Mesendoderm (in vitro differentiated cells): ENCODE measurements at regions not wholly inside any gene's neighbourhood (a gene's known extent, or its start where the extent isn't known, plus 50 kb on each side); places are given as distances from the start of the nearest gene placed in this dataset.
"Not testable (repeated sequence)": the region's sequence is repeated elsewhere in the genome, so short reads cannot be mapped to it uniquely, and the experiment has no call there.

Experiments used
- DNase-seq: peaks from one replicate; pipeline ENCODE4 v3.0.0; 2013
- H2AK5ac ChIP-seq: 2 replicates; pipeline ENCODE4 v1.6.1; 2013; ENCODE audit warnings: low read length, inconsistent platforms
- H2BK120ac ChIP-seq: 2 replicates; pipeline ENCODE4 v1.6.1; 2013; ENCODE audit warnings: low read depth, mild to moderate bottlenecking, low read length, moderate library complexity, mixed read lengths
- H2BK15ac ChIP-seq: replicated peaks from 2 replicates; pipeline ENCODE4 v1.6.1; 2013; ENCODE audit warnings: low read depth, mild to moderate bottlenecking, moderate library complexity
- H2BK5ac ChIP-seq: 2 replicates; pipeline ENCODE4 v1.6.1; 2013; ENCODE audit warnings: low read length, inconsistent platforms
- H3K18ac ChIP-seq: 2 replicates; pipeline ENCODE4 v1.6.1; 2013; ENCODE audit warnings: mild to moderate bottlenecking, low read length, mixed read lengths
- H3K23ac ChIP-seq: one replicate; pipeline ENCODE4 v1.6.1; 2013; ENCODE audit warnings: low read length
- H3K27ac ChIP-seq: 2 replicates; pipeline ENCODE4 v1.5.1; 2013; ENCODE audit warnings: low read depth, mild to moderate bottlenecking, inconsistent platforms, low read length, moderate library complexity
- H3K27me3 ChIP-seq: 2 replicates; pipeline ENCODE4 v1.6.1; 2013; ENCODE audit warnings: low read length, control low read depth, mild to moderate bottlenecking, inconsistent platforms; ENCODE audit not compliant: insufficient read depth, poor library complexity
- H3K36me3 ChIP-seq: 2 replicates; pipeline ENCODE4 v1.6.1; 2013; ENCODE audit warnings: low read length, inconsistent platforms; ENCODE audit not compliant: control insufficient read depth, insufficient read depth
- H3K4ac ChIP-seq: one replicate; pipeline ENCODE4 v1.6.1; 2013; ENCODE audit warnings: low read depth, mild to moderate bottlenecking, low read length, moderate library complexity
- H3K4me1 ChIP-seq: 2 replicates; pipeline ENCODE4 v1.6.1; 2013; ENCODE audit warnings: low read depth, low read length, inconsistent platforms; ENCODE audit not compliant: control insufficient read depth
- H3K4me2 ChIP-seq: 2 replicates; pipeline ENCODE4 v1.6.1; 2013; ENCODE audit warnings: low read length
- H3K4me3 ChIP-seq: 2 replicates; pipeline ENCODE4 v1.5.1; 2013; ENCODE audit warnings: mild to moderate bottlenecking, low read length
- H3K56ac ChIP-seq: one replicate; pipeline ENCODE4 v1.6.1; 2013; ENCODE audit warnings: low read length
- H3K79me1 ChIP-seq: 2 replicates; pipeline ENCODE4 v1.6.1; 2013; ENCODE audit warnings: low read length, inconsistent platforms
- H3K79me2 ChIP-seq: 2 replicates; pipeline ENCODE4 v1.6.1; 2013; ENCODE audit warnings: mild to moderate bottlenecking, low read length; ENCODE audit not compliant: control insufficient read depth, insufficient read depth
- H3K9ac ChIP-seq: 2 replicates; pipeline ENCODE4 v1.6.1; 2013; ENCODE audit warnings: low read length, inconsistent platforms
- H4K5ac ChIP-seq: one replicate; pipeline ENCODE4 v1.6.1; 2013; ENCODE audit warnings: low read length
- H4K8ac ChIP-seq: one replicate; pipeline ENCODE4 v1.6.1; 2013; ENCODE audit warnings: low read depth, mild to moderate bottlenecking, control low read depth, low read length, moderate library complexity
- WGBS: extraction: QIAGEN DNeasy Blood & Tissue Kit; methylation state at CpG from one replicate; pipeline ENCODE4 v1.1.7; 2013; ENCODE audit warnings: low lambda C conversion rate, missing lambda C conversion rate; ENCODE audit not compliant: insufficient coverage; ENCODE audit errors: extremely low coverage; 5-methylcytosine and 5-hydroxymethylcytosine counted together

DNA sequence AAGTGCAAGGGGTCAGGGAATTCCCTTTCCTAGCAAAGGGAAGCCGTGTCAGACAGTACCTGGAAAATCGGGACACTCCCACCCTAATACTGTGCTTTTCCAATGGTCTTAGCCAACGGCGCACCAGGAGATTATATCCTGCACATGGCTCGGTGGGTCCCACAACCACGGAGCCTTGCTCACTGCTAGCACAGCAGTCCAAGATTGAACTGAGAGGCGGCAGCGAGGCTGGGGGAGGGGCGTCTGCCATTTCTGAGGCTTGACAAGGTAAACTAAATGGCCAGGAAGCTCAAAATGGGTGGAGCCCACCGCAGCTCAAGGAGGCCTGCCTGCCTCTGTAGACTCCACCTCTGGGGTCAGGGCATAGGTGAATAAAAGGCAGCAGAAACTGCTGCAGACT is 76.5 kb upstream of the LINC00632 start:
- WGBS: no CpG with 5 or more reads among the region's 10 CpGs

DNA sequence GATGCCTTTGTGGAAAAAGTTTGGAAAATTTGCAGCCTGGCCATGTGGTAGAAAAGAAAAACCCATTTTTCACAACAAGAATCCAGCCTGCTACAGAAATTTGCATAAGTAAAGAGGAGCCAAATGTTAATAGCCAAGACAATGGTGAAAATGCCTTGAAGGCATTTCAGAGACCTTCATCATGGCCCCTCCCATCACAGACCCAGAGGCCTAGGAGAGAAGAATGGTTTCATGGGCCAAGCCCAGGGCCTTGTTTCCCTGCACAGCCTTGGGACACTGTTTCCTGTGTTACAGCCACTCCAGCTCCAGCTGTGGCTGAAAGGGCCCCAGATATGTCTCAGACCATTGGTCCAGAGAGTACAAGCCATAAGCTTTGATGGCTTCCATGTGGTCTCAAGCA is 101.4 kb upstream of the LINC00632 start:
- Histone ChIP-seq H3K36me3 (no peaks in the 10 kb centered on the region), H2BK5ac (no peak overlapping the region), H4K5ac (no peak overlapping the region), H3K4me1 (no peaks in the 10 kb centered on the region), H3K79me1 (no peaks in the 10 kb centered on the region), H3K79me2 (no peaks in the 10 kb centered on the region), H4K8ac (no peak overlapping the region), H2BK15ac (no peak overlapping the region), H3K4me3 (no peak overlapping the region), H2AK5ac (no peak overlapping the region), H3K4me2 (no peak overlapping the region), H3K4ac (no peak overlapping the region), H2BK120ac (no peak overlapping the region), H3K27me3 (no peaks in the 10 kb centered on the region), H3K23ac (no peak overlapping the region), H3K9ac (no peak overlapping the region), H3K18ac (no peak overlapping the region), H3K56ac (no peak overlapping the region), H3K27ac (no peak overlapping the region)
- peak; percentile 16 for DNase-seq

More for the DNA sequence above, 76.5 kb upstream of the LINC00632 start:
- not testable (repeated sequence) for H3K27me3 ChIP-seq, H3K9ac ChIP-seq, H3K4me3 ChIP-seq, H3K18ac ChIP-seq, H3K79me2 ChIP-seq, H3K4me2 ChIP-seq, H4K8ac ChIP-seq, H3K36me3 ChIP-seq, H2BK120ac ChIP-seq, H3K56ac ChIP-seq, H4K5ac ChIP-seq, DNase-seq, H3K4ac ChIP-seq, H2BK5ac ChIP-seq, H3K27ac ChIP-seq, H3K4me1 ChIP-seq, H2AK5ac ChIP-seq, H2BK15ac ChIP-seq, H3K79me1 ChIP-seq, H3K23ac ChIP-seq

DNA sequence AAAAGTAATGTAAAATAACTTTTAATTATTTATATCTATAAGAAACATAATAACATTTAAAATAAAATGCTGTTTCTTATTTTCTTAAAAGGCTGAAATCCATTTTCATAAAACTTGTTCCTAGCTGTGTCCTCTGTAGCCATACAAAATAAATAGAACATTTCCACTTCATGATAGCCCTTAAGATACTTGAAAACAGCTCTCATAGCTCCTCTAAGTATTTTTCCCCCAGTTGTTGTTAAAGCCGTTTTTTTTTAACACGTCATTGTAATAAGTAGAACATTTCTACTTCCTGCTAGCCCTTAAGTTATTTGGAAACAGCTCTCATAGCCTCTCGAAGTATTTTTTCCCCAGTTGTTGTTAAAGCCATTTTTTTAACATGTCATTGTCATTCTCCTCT is 97.3 kb upstream of the SOX3 start:
- H3K36me3 ChIP-seq: no peaks in the 10 kb centered on the region
- H2BK120ac ChIP-seq: no peak overlapping the region
- H3K79me1 ChIP-seq: no peaks in the 10 kb centered on the region
- no peaks in the 10 kb centered on the region for H3K4me1 ChIP-seq
- H2BK15ac ChIP-seq: no peak overlapping the region
- no peak overlapping the region for H4K5ac ChIP-seq
- H3K18ac ChIP-seq: no peak overlapping the region
- H3K79me2 ChIP-seq: no peaks in the 10 kb centered on the region
- H3K27ac ChIP-seq: no peak overlapping the region
- no peak overlapping the region for H2AK5ac ChIP-seq
- H3K27me3 ChIP-seq: no peaks in the 10 kb centered on the region
- no peak overlapping the region for H3K4ac ChIP-seq
- H3K4me2 ChIP-seq: no peak overlapping the region
- no peak overlapping the region for H4K8ac ChIP-seq
- no peak overlapping the region for H3K9ac ChIP-seq
- H2BK5ac ChIP-seq: no peak overlapping the region
- H3K4me3 ChIP-seq: no peak overlapping the region
- WGBS: no CpG with 5 or more reads among the region's 3 CpGs
- no peak overlapping the region for H3K56ac ChIP-seq
- DNase-seq: no peak
- H3K23ac ChIP-seq: no peak overlapping the region

DNA sequence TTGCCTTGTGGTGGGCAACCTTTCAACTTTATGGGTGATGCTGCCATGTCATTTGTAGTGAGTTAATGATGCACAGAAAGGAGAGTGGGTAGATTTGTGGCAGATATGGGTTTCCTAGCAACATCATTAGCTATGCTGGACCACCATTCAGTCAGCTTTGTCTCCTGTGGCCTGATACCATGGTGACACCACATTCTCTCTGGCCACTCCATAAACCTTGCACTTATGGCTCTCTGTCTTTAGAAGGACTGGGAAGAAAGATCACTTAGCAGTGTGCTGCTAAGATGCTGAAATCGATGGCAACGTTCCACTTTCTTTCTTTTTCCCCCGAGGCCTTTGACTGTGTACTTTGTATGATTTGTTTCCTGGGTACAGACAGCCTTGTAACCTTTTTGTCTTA is 95.0 kb upstream of the SOX3 start:
- Histone ChIP-seq H2AK5ac (no peak overlapping the region), H3K9ac (no peak overlapping the region), H3K4me2 (no peak overlapping the region), H2BK120ac (no peak overlapping the region), H3K27me3 (no peaks in the 10 kb centered on the region), H3K4ac (no peak overlapping the region), H2BK15ac (no peak overlapping the region), H2BK5ac (no peak overlapping the region), H4K8ac (no peak overlapping the region), H3K18ac (no peak overlapping the region), H3K23ac (no peak overlapping the region), H3K56ac (no peak overlapping the region), H3K79me1 (no peaks in the 10 kb centered on the region), H3K36me3 (no peaks in the 10 kb centered on the region), H3K4me3 (no peak overlapping the region), H3K79me2 (no peaks in the 10 kb centered on the region), H3K27ac (no peak overlapping the region), H3K4me1 (no peaks in the 10 kb centered on the region), H4K5ac (no peak overlapping the region)
- no CpG with 5 or more reads among the region's 3 CpGs for WGBS
- no peak for DNase-seq

DNA sequence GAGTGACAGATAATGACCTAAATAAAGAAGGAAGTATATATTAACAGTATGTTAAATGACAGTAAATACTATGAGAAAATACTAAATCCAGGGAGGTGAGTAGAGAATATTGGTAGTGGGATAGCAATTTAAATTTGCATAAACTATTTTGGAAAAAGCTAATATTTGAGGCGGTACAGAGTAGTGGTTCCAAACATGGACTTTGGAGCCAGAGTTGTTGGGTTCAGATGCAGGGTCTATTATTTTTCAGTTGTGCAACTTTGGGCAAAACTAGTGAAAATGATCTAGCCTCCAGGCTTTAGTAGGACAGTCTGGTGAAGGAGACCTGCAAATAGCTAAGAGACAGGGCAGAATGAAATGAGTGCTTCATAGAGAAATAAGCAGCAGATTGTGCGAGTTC is 84.8 kb upstream of the SOX3 start:
- no peaks in the 10 kb centered on the region for H3K4me1 ChIP-seq
- WGBS: no CpG with 5 or more reads among the region's 2 CpGs
- H3K27me3 ChIP-seq: no peaks in the 10 kb centered on the region
- H2AK5ac ChIP-seq: no peak overlapping the region
- no peak overlapping the region for H3K9ac ChIP-seq
- no peak overlapping the region for H3K4me2 ChIP-seq
- no peaks in the 10 kb centered on the region for H3K36me3 ChIP-seq
- H3K23ac ChIP-seq: no peak overlapping the region
- H2BK15ac ChIP-seq: no peak overlapping the region
- H3K79me1 ChIP-seq: no peaks in the 10 kb centered on the region
- H3K18ac ChIP-seq: no peak overlapping the region
- H2BK5ac ChIP-seq: no peak overlapping the region
- no peak overlapping the region for H2BK120ac ChIP-seq
- H4K5ac ChIP-seq: no peak overlapping the region
- H3K79me2 ChIP-seq: no peaks in the 10 kb centered on the region
- no peak for DNase-seq
- no peak overlapping the region for H3K56ac ChIP-seq
- H3K4ac ChIP-seq: no peak overlapping the region
- H3K27ac ChIP-seq: no peak overlapping the region
- no peak overlapping the region for H4K8ac ChIP-seq
- H3K4me3 ChIP-seq: no peak overlapping the region

DNA sequence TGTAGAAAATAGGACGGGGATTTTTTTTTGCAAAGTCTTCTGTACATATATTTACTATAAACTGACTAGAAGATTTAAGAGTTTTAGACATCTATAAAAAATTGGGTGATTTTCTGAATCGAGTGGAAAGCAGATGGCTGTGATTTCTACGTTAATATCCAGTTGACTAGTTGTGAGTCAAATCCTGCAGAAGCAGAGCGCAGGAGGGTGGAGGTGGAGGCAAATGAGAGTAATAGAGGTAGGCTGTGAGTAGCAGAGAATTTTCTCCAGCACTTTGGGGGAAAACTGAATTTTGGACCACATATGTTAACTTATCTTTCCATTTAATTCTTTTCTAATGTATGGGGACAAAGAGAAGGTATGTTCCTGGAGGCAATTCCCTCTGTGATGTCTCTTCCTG is 82.1 kb upstream of the SOX3 start:
- H3K27ac ChIP-seq: no peak overlapping the region
- H3K36me3 ChIP-seq: no peaks in the 10 kb centered on the region
- no peak overlapping the region for H3K23ac ChIP-seq
- H2BK5ac ChIP-seq: no peak overlapping the region
- H4K5ac ChIP-seq: no peak overlapping the region
- H3K79me2 ChIP-seq: no peaks in the 10 kb centered on the region
- H3K4ac ChIP-seq: no peak overlapping the region
- whole genome bisulfite sequencing: no CpG with 5 or more reads among the region's 4 CpGs
- no peak overlapping the region for H3K4me3 ChIP-seq
- H2AK5ac ChIP-seq: no peak overlapping the region
- H4K8ac ChIP-seq: no peak overlapping the region
- H3K79me1 ChIP-seq: no peaks in the 10 kb centered on the region
- no peak overlapping the region for H2BK15ac ChIP-seq
- no peak overlapping the region for H3K18ac ChIP-seq
- no peak for DNase-seq
- H2BK120ac ChIP-seq: no peak overlapping the region
- H3K56ac ChIP-seq: no peak overlapping the region
- no peaks in the 10 kb centered on the region for H3K27me3 ChIP-seq
- H3K4me1 ChIP-seq: no peaks in the 10 kb centered on the region
- H3K9ac ChIP-seq: no peak overlapping the region
- no peak overlapping the region for H3K4me2 ChIP-seq
